Activated naive CD8-positive, alpha-beta T cell treated with anti-CD3 and anti-CD28 coated beads, Interleukin-2, amount 10 ng/mL, durations not matched to agents 7 days and 5 days (primary cell): ENCODE measurements at regions not wholly inside any gene's neighbourhood (a gene's known extent, or its start where the extent isn't known, plus 50 kb on each side); places are given as distances from the start of the nearest gene placed in this dataset.
"Not testable (repeated sequence)": the region's sequence is repeated elsewhere in the genome, so short reads cannot be mapped to it uniquely, and the experiment has no call there.

Experiments used
- ATAC-seq: fragments of 150-1000 bp; cut with Tn5 transposase; one replicate; pipeline ENCODE4 v1.10.0; 2021; ENCODE audit warnings: low read depth, moderate library complexity
- POLR2A ChIA-PET: fragments of 350-600 bp; sonication (Branson Sonifier 250); formaldehyde crosslinking; loops from one replicate; lab custom pipeline; 2021; ENCODE audit warnings: antibody characterized with exemption; lab: Charles Lee
- DNase-seq: peaks from one replicate; pipeline ENCODE4 v3.0.0; 2021
- H3K27ac Mint-ChIP-seq: one replicate; pipeline ENCODE4 v1.8.0; 2022; ENCODE audit warnings: mild to moderate bottlenecking, mixed read lengths
- H3K27me3 Mint-ChIP-seq: one replicate; pipeline ENCODE4 v1.8.0; 2022; ENCODE audit warnings: mild to moderate bottlenecking, moderate library complexity, mixed read lengths
- H3K36me3 Mint-ChIP-seq: one replicate; pipeline ENCODE4 v1.8.0; 2021; ENCODE audit warnings: mild to moderate bottlenecking, mixed read lengths
- H3K4me1 Mint-ChIP-seq: one replicate; pipeline ENCODE4 v1.8.0; 2021; ENCODE audit warnings: mixed read lengths
- H3K4me3 Mint-ChIP-seq: one replicate; pipeline ENCODE4 v1.8.0; 2022; ENCODE audit warnings: mild to moderate bottlenecking, moderate library complexity, mixed read lengths
- H3K9me3 Mint-ChIP-seq: one replicate; pipeline ENCODE4 v1.8.0; 2021; ENCODE audit warnings: mixed read lengths

GRCh38 chr7:131816391-131817007, 260.1 kb upstream of the PODXL start:
- H3K27ac Mint-ChIP-seq: no peak overlapping the region
- no peaks in the 10 kb centered on the region for H3K36me3 Mint-ChIP-seq
- DNase-seq (no peak), ATAC-seq (no peak)
- no peaks in the 10 kb centered on the region for H3K9me3 Mint-ChIP-seq
- POLR2A ChIA-PET: no interaction called here
- H3K4me3 Mint-ChIP-seq: no peak overlapping the region
- H3K4me1 Mint-ChIP-seq: no peaks in the 10 kb centered on the region
- peaks cover 5% of the 10 kb centered on the region for H3K27me3 Mint-ChIP-seq

GRCh38 chr7:131808736-131809135, 252.3 kb upstream of the PODXL start:
- H3K27ac Mint-ChIP-seq: no peak overlapping the region
- DNase-seq: no peak
- no peak for ATAC-seq
- H3K4me1 Mint-ChIP-seq: no peaks in the 10 kb centered on the region
- peaks cover 3% of the 10 kb centered on the region for H3K27me3 Mint-ChIP-seq
- no peaks in the 10 kb centered on the region for H3K9me3 Mint-ChIP-seq
- no peaks in the 10 kb centered on the region for H3K36me3 Mint-ChIP-seq
- H3K4me3 Mint-ChIP-seq: no peak overlapping the region
- POLR2A ChIA-PET: no interaction called here

GRCh38 chr7:131808156-131808555, 251.7 kb upstream of the PODXL start:
- not testable (repeated sequence) for ATAC-seq, H3K9me3 Mint-ChIP-seq

GRCh38 chr7:131803816-131804215, 247.4 kb upstream of the PODXL start:
- H3K27ac Mint-ChIP-seq: no peak overlapping the region

More at GRCh38 chr7:131808156-131808555, 251.7 kb upstream of the PODXL start:
- H3K27ac Mint-ChIP-seq, H3K36me3 Mint-ChIP-seq, H3K4me3 Mint-ChIP-seq, POLR2A ChIA-PET, H3K4me1 Mint-ChIP-seq, H3K27me3 Mint-ChIP-seq, DNase-seq: not testable (repeated sequence)

GRCh38 chr7:131802195-131802864, 245.9 kb upstream of the PODXL start:
- no peak for DNase-seq
- POLR2A ChIA-PET: no interaction called here
- H3K27me3 Mint-ChIP-seq: peaks cover 5% of the 10 kb centered on the region
- no peaks in the 10 kb centered on the region for H3K4me1 Mint-ChIP-seq
- H3K27ac Mint-ChIP-seq: no peak overlapping the region
- H3K9me3 Mint-ChIP-seq: no peaks in the 10 kb centered on the region
- no peaks in the 10 kb centered on the region for H3K36me3 Mint-ChIP-seq
- no peak for ATAC-seq
- H3K4me3 Mint-ChIP-seq: no peak overlapping the region

More at GRCh38 chr7:131803816-131804215, 247.4 kb upstream of the PODXL start:
- DNase-seq (no peak), ATAC-seq (no peak)
- no peaks in the 10 kb centered on the region for H3K9me3 Mint-ChIP-seq
- H3K4me1 Mint-ChIP-seq: no peaks in the 10 kb centered on the region
- no peaks in the 10 kb centered on the region for H3K36me3 Mint-ChIP-seq
- H3K4me3 Mint-ChIP-seq: no peak overlapping the region
- POLR2A ChIA-PET: no interaction called here
- peaks cover 3% of the 10 kb centered on the region for H3K27me3 Mint-ChIP-seq

GRCh38 chr7:131800531-131800930, 244.1 kb upstream of the PODXL start:
- Mint-ChIP-seq H3K9me3 (no peaks in the 10 kb centered on the region), H3K27me3 (peaks cover 2% of the 10 kb centered on the region), H3K27ac (no peak overlapping the region), H3K4me3 (no peak overlapping the region), H3K4me1 (no peaks in the 10 kb centered on the region), H3K36me3 (no peaks in the 10 kb centered on the region)
- POLR2A ChIA-PET: no interaction called here
- DNase-seq: no peak
- no peak for ATAC-seq

- Mint-ChIP-seq H3K4me1 (no peaks in the 10 kb centered on the region), H3K27me3 (peaks cover 2% of the 10 kb centered on the region), H3K9me3 (no peaks in the 10 kb centered on the region), H3K4me3 (no peak overlapping the region), H3K27ac (no peak overlapping the region), H3K36me3 (no peaks in the 10 kb centered on the region)
- ATAC-seq: no peak
- POLR2A ChIA-PET: no interaction called here
- no peak for DNase-seq
These were observed 243.6 kb upstream of the PODXL start for GRCh38 chr7:131800008-131800407.

GRCh38 chr7:131797841-131798240, 241.4 kb upstream of the PODXL start:
- no peaks in the 10 kb centered on the region for H3K9me3 Mint-ChIP-seq
- H3K4me3 Mint-ChIP-seq: no peak overlapping the region
- DNase-seq (no peak), ATAC-seq (no peak)
- H3K27me3 Mint-ChIP-seq: peaks cover 2% of the 10 kb centered on the region
- no peaks in the 10 kb centered on the region for H3K4me1 Mint-ChIP-seq
- POLR2A ChIA-PET: no interaction called here
- H3K27ac Mint-ChIP-seq: no peak overlapping the region
- H3K36me3 Mint-ChIP-seq: no peaks in the 10 kb centered on the region

GRCh38 chr7:131795400-131795799, 239.0 kb upstream of the PODXL start:
- POLR2A ChIA-PET: no interaction called here
- H3K9me3 Mint-ChIP-seq: no peaks in the 10 kb centered on the region
- peaks cover 2% of the 10 kb centered on the region for H3K27me3 Mint-ChIP-seq

GRCh38 chr7:131792311-131792710, 235.9 kb upstream of the PODXL start:
- Mint-ChIP-seq H3K4me1 (no peaks in the 10 kb centered on the region), H3K36me3 (no peaks in the 10 kb centered on the region), H3K27me3 (no peaks in the 10 kb centered on the region), H3K27ac (no peak overlapping the region), H3K4me3 (no peak overlapping the region), H3K9me3 (no peaks in the 10 kb centered on the region)
- DNase-seq (no peak), ATAC-seq (no peak)
- POLR2A ChIA-PET: no interaction called here

More at GRCh38 chr7:131795400-131795799, 239.0 kb upstream of the PODXL start:
- DNase-seq (no peak), ATAC-seq (no peak)
- Mint-ChIP-seq H3K27ac (no peak overlapping the region), H3K4me1 (no peaks in the 10 kb centered on the region), H3K4me3 (no peak overlapping the region), H3K36me3 (no peaks in the 10 kb centered on the region)

DNA sequence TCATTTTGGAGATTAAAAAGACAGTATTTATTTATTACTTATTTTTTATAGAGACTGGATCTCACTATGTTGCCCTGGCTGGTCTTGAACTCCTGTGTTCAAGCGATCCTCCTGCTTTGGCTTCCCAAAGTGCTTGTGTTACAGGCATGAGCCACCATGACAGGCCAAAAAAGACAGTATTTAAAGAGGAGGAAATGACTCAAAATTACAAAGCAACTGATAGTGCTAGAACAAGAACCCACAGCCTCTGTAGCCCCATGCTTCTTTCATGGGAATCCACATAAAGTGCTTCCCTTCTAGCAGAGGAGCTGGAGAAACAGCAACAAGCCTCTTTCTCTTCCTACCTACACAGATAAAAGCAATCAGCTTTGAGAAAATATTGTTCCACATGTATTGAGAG, 230.7 kb upstream of the PODXL start:
- no peak overlapping the region for H3K27ac Mint-ChIP-seq
- H3K27me3 Mint-ChIP-seq: no peaks in the 10 kb centered on the region
- H3K9me3 Mint-ChIP-seq: no peaks in the 10 kb centered on the region
- H3K36me3 Mint-ChIP-seq: no peaks in the 10 kb centered on the region
- H3K4me1 Mint-ChIP-seq: no peaks in the 10 kb centered on the region
- H3K4me3 Mint-ChIP-seq: no peak overlapping the region
- POLR2A ChIA-PET: no interaction called here
- DNase-seq (no peak), ATAC-seq (no peak)

DNA sequence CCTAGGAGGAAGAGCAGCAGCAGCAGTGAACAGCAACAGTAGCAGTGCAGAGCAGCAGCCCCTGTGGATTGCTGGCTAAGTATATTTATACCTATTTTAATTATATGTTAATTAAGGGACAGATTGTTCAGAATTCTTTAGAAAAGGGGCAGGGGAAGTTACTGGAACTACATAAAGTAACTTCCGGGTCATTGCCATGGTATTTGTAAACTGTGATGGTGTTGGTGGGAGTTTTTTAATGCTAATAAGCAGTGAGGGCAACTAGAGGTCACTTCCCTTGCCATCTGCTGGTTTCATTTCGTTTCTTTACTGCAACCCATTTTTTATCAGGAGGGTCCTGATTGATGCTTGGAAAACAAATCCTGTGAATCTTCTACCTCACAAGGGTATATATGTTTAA, 229.8 kb upstream of the PODXL start:
- POLR2A ChIA-PET: no interaction called here
- DNase-seq (no peak), ATAC-seq (no peak)
- H3K4me3 Mint-ChIP-seq: no peak overlapping the region
- H3K9me3 Mint-ChIP-seq: no peaks in the 10 kb centered on the region
- no peaks in the 10 kb centered on the region for H3K4me1 Mint-ChIP-seq
- no peaks in the 10 kb centered on the region for H3K36me3 Mint-ChIP-seq
- H3K27ac Mint-ChIP-seq: no peak overlapping the region
- H3K27me3 Mint-ChIP-seq: no peaks in the 10 kb centered on the region

GRCh38 chr7:131778601-131779000, 222.2 kb upstream of the PODXL start:
- Mint-ChIP-seq H3K27me3 (peaks cover 13% of the 10 kb centered on the region), H3K9me3 (no peaks in the 10 kb centered on the region), H3K4me3 (no peak overlapping the region), H3K4me1 (no peaks in the 10 kb centered on the region), H3K27ac (no peak overlapping the region), H3K36me3 (no peaks in the 10 kb centered on the region)
- POLR2A ChIA-PET: no interaction called here
- no peak for DNase-seq
- no peak for ATAC-seq

DNA sequence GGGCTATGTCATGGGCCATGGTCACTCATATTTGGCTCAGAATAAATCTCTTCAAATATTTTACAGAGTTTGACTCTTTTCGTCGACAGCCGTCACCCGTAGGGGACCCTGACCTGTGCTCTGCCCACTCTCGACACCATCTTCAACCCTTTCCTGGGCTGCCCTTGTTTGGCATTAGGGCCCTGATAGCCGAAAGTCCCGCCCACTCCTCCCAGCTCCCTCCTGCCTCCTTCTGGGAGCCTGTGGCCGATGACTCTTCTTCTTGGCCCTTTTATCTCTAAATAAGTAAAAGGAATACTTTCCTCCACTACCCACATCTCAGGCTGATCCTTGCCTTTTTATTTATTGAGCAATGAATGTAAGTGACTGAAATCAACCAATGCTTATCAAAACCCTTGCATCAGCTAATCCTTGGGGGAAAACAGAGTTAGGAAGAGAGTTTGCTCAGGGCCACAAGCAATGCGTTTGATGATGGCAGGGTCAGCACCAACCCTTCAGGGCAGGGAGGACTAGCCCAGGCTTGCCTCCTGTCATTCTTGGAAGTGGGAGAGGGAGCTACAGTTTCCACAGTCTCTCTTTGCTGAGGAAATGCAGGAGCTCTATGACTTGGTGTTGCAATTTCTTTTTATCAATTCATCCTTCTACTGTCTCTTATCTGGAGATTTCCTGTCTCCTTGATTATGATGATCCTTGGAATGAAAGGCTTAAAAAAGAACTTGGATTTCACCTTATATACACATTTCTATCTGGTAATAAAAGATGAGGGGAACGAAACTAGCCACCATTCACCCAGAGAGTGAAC, 218.2 kb upstream of the PODXL start:
- POLR2A ChIA-PET: no interaction called here
- ATAC-seq (no peak), DNase-seq (no peak)
- Mint-ChIP-seq H3K27ac (no peak overlapping the region), H3K4me3 (no peak overlapping the region), H3K9me3 (no peaks in the 10 kb centered on the region), H3K36me3 (no peaks in the 10 kb centered on the region), H3K27me3 (peaks cover 11% of the 10 kb centered on the region), H3K4me1 (no peaks in the 10 kb centered on the region)
